HCT116 (cell line): ENCODE measurements at regions not wholly inside any gene's neighbourhood (a gene's known extent, or its start where the extent isn't known, plus 50 kb on each side); places are given as distances from the start of the nearest gene placed in this dataset.

ENCODE experiments used
- ATAC-seq: fragments of 200-7000 bp; cut with Tn5 transposase; 2 replicates; pipeline ENCODE4 v1.9.1; 2020; ENCODE audit warnings: mild to moderate bottlenecking, moderate library complexity
- BruUV-seq: library from RNA; stranded (reverse); fragments of 400-500 nt; replicated peaks from 2 replicates; lab custom pipeline; 2021; lab: Mats Ljungman, UMichigan
- CTCF ChIA-PET: fragments of 300-600 bp; sonication (Branson Sonifier 250); formaldehyde crosslinking; loops from one replicate; lab custom pipeline; 2021; ENCODE audit warnings: antibody characterized with exemption; lab: Charles Lee
- POLR2A ChIA-PET: fragments of 300-600, 350-600 bp; sonication (Branson Sonifier 250); formaldehyde crosslinking; loops from one replicate; lab custom pipeline; 2021; ENCODE audit warnings: antibody characterized with exemption; lab: Charles Lee
- RAD21 ChIA-PET, 2 experiments: fragments of 300-600 bp; sonication (Branson Sonifier 250); formaldehyde crosslinking; loops; one replicate each; lab custom pipeline; 2023; ENCODE audit warnings: low total read pairs in 2 of 2; ENCODE audit not compliant: uncharacterized antibody in 2 of 2, unreplicated experiment in 2 of 2, low non-redundant PET in 1 of 2; lab: Charles Lee
- DNase-seq: peaks from one replicate; pipeline ENCODE4 v3.0.0-alpha.2; 2010; ENCODE audit warnings: low read depth, low spot score
- H2AFZ ChIP-seq: fragments of 200-600 bp; shearing (Covaris generic), sonication (generic); 2 replicates; pipeline ENCODE4 v1.6.1; 2017; ENCODE audit warnings: low read depth, mixed run types, mixed read lengths, antibody characterized with exemption, low read length; ENCODE audit not compliant: poor library complexity, severe bottlenecking
- H3K27ac ChIP-seq: 2 replicates; pipeline ENCODE4 v1.5.1; 2012; ENCODE audit warnings: low read depth, low read length
- H3K27me3 ChIP-seq: fragments of 200-600 bp; sonication (generic); 2 replicates; pipeline ENCODE4 v1.6.1; 2016; ENCODE audit warnings: mixed run types, low read length, mixed read lengths; ENCODE audit not compliant: insufficient read depth
- H3K36me3 ChIP-seq, 2 experiments: fragments of 200-500 bp in 1 of 2; fragments of 200-600 bp in 1 of 2; sonication (Bioruptor generic) in 1 of 2; sonication (generic) in 1 of 2; 2 replicates each; pipeline versions ENCODE4 v1.5.1 to v1.6.1; 2014 to 2016; ENCODE audit warnings: low read length in 2 of 2, inconsistent platforms in 1 of 2, mixed read lengths in 1 of 2, mixed run types in 1 of 2; ENCODE audit not compliant: insufficient read depth in 2 of 2, control insufficient read depth in 1 of 2
- H3K4me1 ChIP-seq, 2 experiments: fragments of 200-600 bp in 1 of 2; sonication (generic) in 1 of 2; 2 replicates each; pipeline versions ENCODE4 v1.5.1 to v1.6.1; 2012 to 2017; ENCODE audit warnings: low read length in 2 of 2, inconsistent platforms in 1 of 2, mild to moderate bottlenecking in 1 of 2, mixed read lengths in 1 of 2, mixed run types in 1 of 2, moderate library complexity in 1 of 2; ENCODE audit not compliant: insufficient read depth in 2 of 2, control insufficient read depth in 1 of 2
- H3K4me2 ChIP-seq: fragments of 200-600 bp; sonication (generic); 2 replicates; pipeline ENCODE4 v1.6.1; 2017; ENCODE audit warnings: mixed run types, low read length, mixed read lengths
- H3K4me3 ChIP-seq, 2 experiments: fragments of 200-600 bp in 1 of 2; sonication (generic) in 1 of 2; replicated peaks in 1 of 2; 2 replicates each; pipeline ENCODE4 v1.5.1; 2011 to 2016; ENCODE audit warnings: low read length in 2 of 2, control low read depth in 1 of 2, low read depth in 1 of 2, mild to moderate bottlenecking in 1 of 2, mixed read lengths in 1 of 2, mixed run types in 1 of 2
- H3K79me2 ChIP-seq: fragments of 200-600 bp; sonication (generic); 2 replicates; pipeline ENCODE4 v1.6.1; 2017; ENCODE audit warnings: mild to moderate bottlenecking, mixed run types, low read length, moderate library complexity, mixed read lengths; ENCODE audit not compliant: insufficient read depth
- H3K9ac ChIP-seq: fragments of 200-600 bp; sonication (generic); 2 replicates; pipeline ENCODE4 v1.6.1; 2016; ENCODE audit warnings: low read length, mixed read lengths
- H3K9me2 ChIP-seq: fragments of 200-600 bp; sonication (generic), shearing (Covaris generic); 2 replicates; pipeline ENCODE4 v1.6.1; 2017; ENCODE audit warnings: mixed run types, mild to moderate bottlenecking, moderate library complexity; ENCODE audit not compliant: insufficient read depth
- H3K9me3 ChIP-seq, 2 experiments: fragments of 200-500 bp in 1 of 2; fragments of 200-600 bp in 1 of 2; sonication (Bioruptor generic) in 1 of 2; sonication (generic) in 1 of 2; 2 replicates each; pipeline ENCODE4 v1.6.1; 2014 to 2017; ENCODE audit warnings: low read length in 2 of 2, mixed read lengths in 2 of 2, inconsistent platforms in 1 of 2, low read depth in 1 of 2, mild to moderate bottlenecking in 1 of 2, mixed run types in 1 of 2, moderate library complexity in 1 of 2; ENCODE audit not compliant: control insufficient read depth in 1 of 2, insufficient read depth in 1 of 2
- H4K20me1 ChIP-seq: fragments of 200-600 bp; sonication (generic), shearing (Covaris generic); 2 replicates; pipeline ENCODE4 v1.6.1; 2017; ENCODE audit warnings: mixed run types, mild to moderate bottlenecking, moderate library complexity; ENCODE audit not compliant: insufficient read depth
- CBX3 ChIP-seq: IDR thresholded peaks from 2 replicates; pipeline ENCODE4 v1.6.1; 2012; ENCODE audit warnings: low read depth
- CEBPB ChIP-seq: IDR thresholded peaks from 2 replicates; pipeline ENCODE4 v1.6.1; 2012; ENCODE audit warnings: low read depth
- EGR1 ChIP-seq: IDR thresholded peaks from 2 replicates; pipeline ENCODE4 v1.6.1; 2012; ENCODE audit warnings: low read depth
- ELF1 ChIP-seq: IDR thresholded peaks from 2 replicates; pipeline ENCODE4 v1.6.1; 2012; ENCODE audit warnings: low read depth, borderline replicate concordance
- EZH2phosphoT487 ChIP-seq: fragments of 200-600 bp; IDR thresholded peaks from 2 replicates; pipeline ENCODE4 v1.6.1; 2018; ENCODE audit warnings: antibody characterized with exemption, borderline replicate concordance
- FOSL1 ChIP-seq: IDR thresholded peaks from 2 replicates; pipeline ENCODE4 v1.6.1; 2012; ENCODE audit warnings: low read depth
- JUND ChIP-seq: IDR thresholded peaks from 2 replicates; pipeline ENCODE4 v1.6.1; 2012
- POLR2A ChIP-seq: IDR thresholded peaks from 2 replicates; pipeline ENCODE4 v1.7.0; 2011; ENCODE audit warnings: borderline replicate concordance; ENCODE audit not compliant: insufficient read depth, insufficient read length; ENCODE audit errors: extremely low read depth
- POLR2AphosphoS5 ChIP-seq: IDR thresholded peaks from 2 replicates; pipeline ENCODE4 v1.6.1; 2011; ENCODE audit warnings: mild to moderate bottlenecking, low read depth, low read length, moderate library complexity
- RAD21 ChIP-seq: IDR thresholded peaks from 2 replicates; pipeline ENCODE4 v1.6.1; 2012; ENCODE audit warnings: low read depth, mild to moderate bottlenecking
- SP1 ChIP-seq: IDR thresholded peaks from 2 replicates; pipeline ENCODE4 v1.6.1; 2012; ENCODE audit warnings: low read depth
- SRF ChIP-seq: IDR thresholded peaks from 2 replicates; pipeline ENCODE4 v1.6.1; 2012; ENCODE audit warnings: low read depth
- YY1 ChIP-seq: IDR thresholded peaks from 2 replicates; pipeline ENCODE4 v1.6.1; 2011; ENCODE audit warnings: low read length, low read depth, moderate library complexity, mild to moderate bottlenecking; ENCODE audit not compliant: insufficient replicate concordance; ENCODE audit errors: extremely low read depth
- ZFX ChIP-seq: fragments of 450-650 bp; IDR thresholded peaks from 2 replicates; pipeline ENCODE4 v1.6.1; 2017
- ZNF274 ChIP-seq: fragments of 200-500 bp; sonication (Bioruptor generic); IDR thresholded peaks from 2 replicates; pipeline ENCODE4 v1.6.1; 2014; ENCODE audit warnings: mild to moderate bottlenecking, low read depth, low read length, inconsistent platforms
- intact Hi-C: fragments of 100-400 bp; cut with micrococcal nuclease; formaldehyde crosslinking; loops from 2 replicates; pipeline ENCODE4 v1.10.0; 2022
- TF ChIP-seq, protein P1 (sequence below), 3 experiments: fragments of 200-600 bp in 1 of 3; sonication (generic) in 1 of 3; IDR thresholded peaks in 2 of 3; conservative IDR thresholded peaks in 1 of 3; 2 replicates each; pipeline ENCODE4 v1.5.1; 2012 to 2017; ENCODE audit warnings: low read depth in 2 of 3, low read length in 2 of 3, antibody characterized with exemption in 1 of 3, borderline replicate concordance in 1 of 3, control low read depth in 1 of 3, mild to moderate bottlenecking in 1 of 3, mixed read lengths in 1 of 3, mixed run types in 1 of 3, moderate library complexity in 1 of 3; ENCODE audit not compliant: insufficient read depth in 1 of 3
- TF ChIP-seq, protein P2 (sequence below): IDR thresholded peaks from 2 replicates; pipeline ENCODE4 v1.6.1; 2012; ENCODE audit warnings: low read depth
- TF ChIP-seq, protein P3 (sequence below): IDR thresholded peaks from 2 replicates; pipeline ENCODE4 v1.6.1; 2012
- TF ChIP-seq, protein P4 (sequence below): IDR thresholded peaks from 2 replicates; pipeline ENCODE4 v1.6.1; 2011; ENCODE audit warnings: mild to moderate bottlenecking, low read length, moderate library complexity; ENCODE audit not compliant: insufficient replicate concordance; ENCODE audit errors: extremely low read depth

DNA sequence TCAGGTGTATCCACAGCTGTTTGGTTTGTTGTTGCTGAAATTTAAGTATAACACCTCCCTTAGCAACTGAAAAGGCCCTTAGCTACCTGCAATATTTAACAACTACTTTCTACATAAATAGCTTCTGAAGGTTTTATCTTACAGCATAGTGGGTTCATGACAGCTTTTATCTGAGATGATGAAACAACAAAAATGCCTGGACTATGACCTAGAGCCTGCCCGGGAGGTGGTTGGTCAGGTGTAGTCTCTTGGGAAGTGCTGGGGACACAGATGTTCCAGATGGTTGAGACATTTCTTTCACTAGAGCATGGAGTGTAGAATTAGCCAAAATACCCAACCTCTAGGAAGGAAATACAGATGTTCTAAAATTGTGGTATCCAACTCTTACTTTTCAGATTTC is 705.4 kb downstream of the MAFB start:
- no peak for ATAC-seq
- Histone ChIP-seq H3K9ac (no peak overlapping the region), H2AFZ (no peak overlapping the region), H3K27me3 (no peaks in the 10 kb centered on the region), H3K9me3 (peaks cover 0 to 16% of the 10 kb centered on the region in 2 experiments; a peak in 2 of 4 replicates), H3K79me2 (no peaks in the 10 kb centered on the region), H4K20me1 (no peaks in the 10 kb centered on the region), H3K36me3 (no peaks in the 10 kb centered on the region), H3K27ac (no peak overlapping the region), H3K9me2 (no peaks in the 10 kb centered on the region), H3K4me3 (no peak overlapping the region), H3K4me1 (no peaks in the 10 kb centered on the region), H3K4me2 (no peak overlapping the region)
- RAD21 ChIA-PET = no interaction called here
- CTCF ChIA-PET = no interaction called here
- intact Hi-C loops = no loop called here
- DNase-seq = no peak
- BruUV-seq = no TSS peak
- TF ChIP-seq, protein P1, sequence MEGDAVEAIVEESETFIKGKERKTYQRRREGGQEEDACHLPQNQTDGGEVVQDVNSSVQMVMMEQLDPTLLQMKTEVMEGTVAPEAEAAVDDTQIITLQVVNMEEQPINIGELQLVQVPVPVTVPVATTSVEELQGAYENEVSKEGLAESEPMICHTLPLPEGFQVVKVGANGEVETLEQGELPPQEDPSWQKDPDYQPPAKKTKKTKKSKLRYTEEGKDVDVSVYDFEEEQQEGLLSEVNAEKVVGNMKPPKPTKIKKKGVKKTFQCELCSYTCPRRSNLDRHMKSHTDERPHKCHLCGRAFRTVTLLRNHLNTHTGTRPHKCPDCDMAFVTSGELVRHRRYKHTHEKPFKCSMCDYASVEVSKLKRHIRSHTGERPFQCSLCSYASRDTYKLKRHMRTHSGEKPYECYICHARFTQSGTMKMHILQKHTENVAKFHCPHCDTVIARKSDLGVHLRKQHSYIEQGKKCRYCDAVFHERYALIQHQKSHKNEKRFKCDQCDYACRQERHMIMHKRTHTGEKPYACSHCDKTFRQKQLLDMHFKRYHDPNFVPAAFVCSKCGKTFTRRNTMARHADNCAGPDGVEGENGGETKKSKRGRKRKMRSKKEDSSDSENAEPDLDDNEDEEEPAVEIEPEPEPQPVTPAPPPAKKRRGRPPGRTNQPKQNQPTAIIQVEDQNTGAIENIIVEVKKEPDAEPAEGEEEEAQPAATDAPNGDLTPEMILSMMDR (IDR thresholded peaks at IDR 0.05 in 2 of 3, conservative IDR thresholded peaks at IDR 0.05 in 1 of 3; ENCODE audit: borderline replicate concordance in 1 of 3, insufficient read depth in 1 of 3, low read depth in 2 of 3, low read length in 2 of 3) = no peak
- TF ChIP-seq SP1 (no peak), CEBPB (no peak), FOSL1 (no peak), EGR1 (no peak), ZFX (no peak), POLR2A (no peak), POLR2AphosphoS5 (no peak), JUND (no peak), RAD21 (no peak), CBX3 (no peak), ELF1 (no peak), SRF (no peak), EZH2phosphoT487 (no peak), ZNF274 (no peak), YY1 (no peak)
- TF ChIP-seq, protein P2, sequence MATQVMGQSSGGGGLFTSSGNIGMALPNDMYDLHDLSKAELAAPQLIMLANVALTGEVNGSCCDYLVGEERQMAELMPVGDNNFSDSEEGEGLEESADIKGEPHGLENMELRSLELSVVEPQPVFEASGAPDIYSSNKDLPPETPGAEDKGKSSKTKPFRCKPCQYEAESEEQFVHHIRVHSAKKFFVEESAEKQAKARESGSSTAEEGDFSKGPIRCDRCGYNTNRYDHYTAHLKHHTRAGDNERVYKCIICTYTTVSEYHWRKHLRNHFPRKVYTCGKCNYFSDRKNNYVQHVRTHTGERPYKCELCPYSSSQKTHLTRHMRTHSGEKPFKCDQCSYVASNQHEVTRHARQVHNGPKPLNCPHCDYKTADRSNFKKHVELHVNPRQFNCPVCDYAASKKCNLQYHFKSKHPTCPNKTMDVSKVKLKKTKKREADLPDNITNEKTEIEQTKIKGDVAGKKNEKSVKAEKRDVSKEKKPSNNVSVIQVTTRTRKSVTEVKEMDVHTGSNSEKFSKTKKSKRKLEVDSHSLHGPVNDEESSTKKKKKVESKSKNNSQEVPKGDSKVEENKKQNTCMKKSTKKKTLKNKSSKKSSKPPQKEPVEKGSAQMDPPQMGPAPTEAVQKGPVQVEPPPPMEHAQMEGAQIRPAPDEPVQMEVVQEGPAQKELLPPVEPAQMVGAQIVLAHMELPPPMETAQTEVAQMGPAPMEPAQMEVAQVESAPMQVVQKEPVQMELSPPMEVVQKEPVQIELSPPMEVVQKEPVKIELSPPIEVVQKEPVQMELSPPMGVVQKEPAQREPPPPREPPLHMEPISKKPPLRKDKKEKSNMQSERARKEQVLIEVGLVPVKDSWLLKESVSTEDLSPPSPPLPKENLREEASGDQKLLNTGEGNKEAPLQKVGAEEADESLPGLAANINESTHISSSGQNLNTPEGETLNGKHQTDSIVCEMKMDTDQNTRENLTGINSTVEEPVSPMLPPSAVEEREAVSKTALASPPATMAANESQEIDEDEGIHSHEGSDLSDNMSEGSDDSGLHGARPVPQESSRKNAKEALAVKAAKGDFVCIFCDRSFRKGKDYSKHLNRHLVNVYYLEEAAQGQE = no peak
- TF ChIP-seq, protein P3, sequence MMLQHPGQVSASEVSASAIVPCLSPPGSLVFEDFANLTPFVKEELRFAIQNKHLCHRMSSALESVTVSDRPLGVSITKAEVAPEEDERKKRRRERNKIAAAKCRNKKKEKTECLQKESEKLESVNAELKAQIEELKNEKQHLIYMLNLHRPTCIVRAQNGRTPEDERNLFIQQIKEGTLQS = no peak
- TF ChIP-seq, protein P4, sequence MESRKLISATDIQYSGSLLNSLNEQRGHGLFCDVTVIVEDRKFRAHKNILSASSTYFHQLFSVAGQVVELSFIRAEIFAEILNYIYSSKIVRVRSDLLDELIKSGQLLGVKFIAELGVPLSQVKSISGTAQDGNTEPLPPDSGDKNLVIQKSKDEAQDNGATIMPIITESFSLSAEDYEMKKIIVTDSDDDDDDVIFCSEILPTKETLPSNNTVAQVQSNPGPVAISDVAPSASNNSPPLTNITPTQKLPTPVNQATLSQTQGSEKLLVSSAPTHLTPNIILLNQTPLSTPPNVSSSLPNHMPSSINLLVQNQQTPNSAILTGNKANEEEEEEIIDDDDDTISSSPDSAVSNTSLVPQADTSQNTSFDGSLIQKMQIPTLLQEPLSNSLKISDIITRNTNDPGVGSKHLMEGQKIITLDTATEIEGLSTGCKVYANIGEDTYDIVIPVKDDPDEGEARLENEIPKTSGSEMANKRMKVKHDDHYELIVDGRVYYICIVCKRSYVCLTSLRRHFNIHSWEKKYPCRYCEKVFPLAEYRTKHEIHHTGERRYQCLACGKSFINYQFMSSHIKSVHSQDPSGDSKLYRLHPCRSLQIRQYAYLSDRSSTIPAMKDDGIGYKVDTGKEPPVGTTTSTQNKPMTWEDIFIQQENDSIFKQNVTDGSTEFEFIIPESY = no peak
- POLR2A ChIA-PET = no interaction called here
